K562 (cell line): ENCODE measurements at regions not wholly inside any gene's neighbourhood (a gene's known extent, or its start where the extent isn't known, plus 50 kb on each side); places are given as distances from the start of the nearest gene placed in this dataset.

ENCODE experiments used
- ATAC-seq: fragments of 200-7000 bp; cut with Tn5 transposase; 3 replicates; pipeline ENCODE4 v1.9.1; 2020; ENCODE audit warnings: moderate library complexity
- BruUV-seq: library from RNA; stranded (reverse); fragments of 400-500 nt; replicated peaks from 2 replicates; lab custom pipeline; 2021; lab: Mats Ljungman, UMichigan
- CTCF ChIA-PET: fragments of 300-600 bp; formaldehyde crosslinking; extraction: SDS; loops from one replicate; lab custom pipeline; 2021; ENCODE audit warnings: low intra/inter-chr PET ratio; lab: Yijun Ruan, JAX
- POLR2A ChIA-PET: fragments of 300-600, 350-650 bp; sonication (Branson Sonifier 250); formaldehyde crosslinking; extraction: SDS; loops from one replicate; lab custom pipeline; 2021; ENCODE audit warnings: antibody characterized with exemption, inconsistent platforms; lab: Yijun Ruan, JAX
- DNase-seq, 4 experiments: peaks; one replicate each; pipeline versions ENCODE4 v3.0.0 to v3.0.0-alpha.2; 2011 to 2018; ENCODE audit warnings: low spot score in 3 of 4, mixed read lengths in 3 of 4; ENCODE audit errors: extremely low read depth in 1 of 4
- FAIRE-seq: peaks from 2 replicates; lab custom pipeline; 2011; peaks lifted over from hg19 to GRCh38; lab: Jason Lieb, UNC
- H2AFZ ChIP-seq: 2 replicates; pipeline ENCODE4 v1.6.0; 2011; ENCODE audit warnings: low read depth, low read length, control low read depth, inconsistent platforms
- H3K27ac ChIP-seq: fragments of 200-600 bp; 3 replicates; pipeline ENCODE4 v1.8.0; 2011; ENCODE audit warnings: low read depth, mild to moderate bottlenecking, control low read depth, inconsistent platforms, low read length, moderate library complexity, mixed read lengths; ENCODE audit errors: extremely low read depth
- H3K27me3 ChIP-seq, 2 experiments: fragments of 300-600 bp in 1 of 2; 2 replicates in 1 of 2; 3 replicates in 1 of 2; pipeline versions ENCODE4 v1.6.0 to v1.8.0; 2011; ENCODE audit warnings: inconsistent platforms in 2 of 2, low read length in 2 of 2, mild to moderate bottlenecking in 1 of 2, mixed read lengths in 1 of 2, moderate library complexity in 1 of 2; ENCODE audit not compliant: control insufficient read depth in 2 of 2, insufficient read depth in 2 of 2
- H3K36me3 ChIP-seq: fragments of 300-600 bp; 3 replicates; pipeline ENCODE4 v1.8.0; 2011; ENCODE audit warnings: mild to moderate bottlenecking, low read length, inconsistent platforms; ENCODE audit not compliant: control insufficient read depth, insufficient read depth
- H3K4me1 ChIP-seq, 2 experiments: fragments of 200-600 bp in 1 of 2; replicated peaks in 1 of 2; 2 replicates in 1 of 2; 3 replicates in 1 of 2; pipeline versions ENCODE4 v1.5.1 to v1.8.0; 2011; ENCODE audit warnings: inconsistent platforms in 2 of 2, low read length in 2 of 2, mild to moderate bottlenecking in 1 of 2, mixed read lengths in 1 of 2, moderate library complexity in 1 of 2; ENCODE audit not compliant: control insufficient read depth in 2 of 2, insufficient read depth in 2 of 2
- H3K4me2 ChIP-seq: 2 replicates; pipeline ENCODE4 v1.6.1; 2011; ENCODE audit warnings: low read length, control low read depth, inconsistent platforms, mixed read lengths; ENCODE audit not compliant: insufficient read depth
- H3K4me3 ChIP-seq: fragments of 200-600 bp; sonication (generic), shearing (Covaris generic); 2 replicates; pipeline ENCODE4 v1.5.1; 2016; ENCODE audit warnings: control low read depth, inconsistent platforms
- H3K79me2 ChIP-seq: fragments of 200-600 bp; 3 replicates; pipeline ENCODE4 v1.8.0; 2011; ENCODE audit warnings: low read length, inconsistent platforms; ENCODE audit not compliant: control insufficient read depth, insufficient read depth
- H3K9ac ChIP-seq, 2 experiments: 2 replicates each; pipeline versions ENCODE4 v1.6.0 to v1.6.1; 2011; ENCODE audit warnings: low read depth in 2 of 2, low read length in 2 of 2, control low read depth in 1 of 2, inconsistent platforms in 1 of 2, mild to moderate bottlenecking in 1 of 2, mixed read lengths in 1 of 2; ENCODE audit not compliant: insufficient read depth in 1 of 2
- H3K9me1 ChIP-seq: one replicate; pipeline ENCODE4 v1.6.0; 2011; ENCODE audit warnings: inconsistent platforms, mild to moderate bottlenecking, low read length, moderate library complexity; ENCODE audit not compliant: control insufficient read depth, insufficient read depth
- H3K9me3 ChIP-seq: replicated peaks from 2 replicates; pipeline ENCODE4 v1.5.1; 2011; ENCODE audit warnings: low read depth, low read length, inconsistent platforms; ENCODE audit not compliant: control insufficient read depth, insufficient read depth
- H4K20me1 ChIP-seq: replicated peaks from 2 replicates; pipeline ENCODE4 v1.6.1; 2011; ENCODE audit warnings: low read length, inconsistent platforms, mixed read lengths; ENCODE audit not compliant: control insufficient read depth, insufficient read depth
- EGR1 ChIP-seq: fragments of 450-650 bp; conservative IDR thresholded peaks from 2 replicates; pipeline ENCODE4 v1.6.1; 2017; ENCODE audit warnings: mild to moderate bottlenecking
- FOXA1 ChIP-seq: fragments of 450-650 bp; IDR thresholded peaks from 2 replicates; pipeline ENCODE4 v1.6.1; 2016; ENCODE audit warnings: mild to moderate bottlenecking, borderline replicate concordance
- GTF2E2 ChIP-seq: fragments of 200-800 bp; sonication (Bioruptor generic); IDR thresholded peaks from 2 replicates; pipeline ENCODE4 v1.6.1; 2016; ENCODE audit warnings: missing genetic modification characterization, missing compliant biosample characterization
- HMG20A ChIP-seq: fragments of 450-650 bp; formaldehyde crosslinking; conservative IDR thresholded peaks from 2 replicates; pipeline ENCODE4 v1.4.0; 2020; ENCODE audit warnings: mild to moderate bottlenecking, mixed read lengths
- ILF3 ChIP-seq: fragments of 450-650 bp; IDR thresholded peaks from 2 replicates; pipeline ENCODE4 v1.6.1; 2018; ENCODE audit warnings: antibody characterized with exemption, mild to moderate bottlenecking, moderate library complexity, borderline replicate concordance
- JUNB ChIP-seq: fragments of 450-650 bp; formaldehyde crosslinking; conservative IDR thresholded peaks from 2 replicates; pipeline ENCODE4 v1.4.0; 2020; ENCODE audit warnings: mild to moderate bottlenecking
- JUND ChIP-seq, 2 experiments: IDR thresholded peaks; 2 replicates in 1 of 2; 3 replicates in 1 of 2; pipeline ENCODE4 v1.6.1; 2011; ENCODE audit warnings: borderline replicate concordance in 2 of 2, low read depth in 2 of 2, low read length in 2 of 2, improper control_type of control experiment in 1 of 2, missing biosample characterization in 1 of 2, missing genetic modification characterization in 1 of 2, missing genetic modification reagents in 1 of 2
- KLF10 ChIP-seq: fragments of 250-450 bp; sonication (Bioruptor Pico); IDR thresholded peaks from 2 replicates; pipeline ENCODE4 v1.6.1; 2021; ENCODE audit warnings: matching md5 sums
- MED1 ChIP-seq: sonication (generic); formaldehyde crosslinking; IDR thresholded peaks from 2 replicates; pipeline ENCODE4 v1.8.1; 2023; ENCODE audit warnings: missing genetic modification reagents, borderline replicate concordance
- MYBL2 ChIP-seq, 2 experiments: fragments of 450-650 bp in 1 of 2; sonication (generic) in 1 of 2; formaldehyde crosslinking in 1 of 2; IDR thresholded peaks; 2 replicates each; pipeline versions ENCODE4 v1.6.1 to v1.8.1; 2017 to 2022; ENCODE audit warnings: borderline replicate concordance in 1 of 2, inconsistent platforms in 1 of 2, low read depth in 1 of 2, mild to moderate bottlenecking in 1 of 2, missing genetic modification reagents in 1 of 2, moderate library complexity in 1 of 2
- SMARCA4 ChIP-seq: fragments of 450-650 bp; IDR thresholded peaks from 2 replicates; pipeline ENCODE4 v1.6.1; 2016
- SMARCE1 ChIP-seq: fragments of 450-650 bp; IDR thresholded peaks from 2 replicates; pipeline ENCODE4 v1.7.1; 2016; ENCODE audit warnings: mild to moderate bottlenecking
- SRSF9 ChIP-seq: fragments of 200-400 bp; formaldehyde crosslinking; IDR thresholded peaks from 2 replicates; pipeline ENCODE4 v1.6.1; 2017; ENCODE audit warnings: low read depth, low read length, borderline replicate concordance
- ZNF124 ChIP-seq: sonication (generic); formaldehyde crosslinking; IDR thresholded peaks from 2 replicates; pipeline ENCODE4 v1.8.1; 2022; ENCODE audit warnings: missing genetic modification reagents
- ZNF174 ChIP-seq: fragments of 250-450 bp; sonication (Bioruptor Pico); IDR thresholded peaks from 2 replicates; pipeline ENCODE4 v1.4.0; 2020; ENCODE audit warnings: mild to moderate bottlenecking
- ZNF217 ChIP-seq: sonication (generic); formaldehyde crosslinking; IDR thresholded peaks from 2 replicates; pipeline ENCODE4 v1.8.0; 2022; ENCODE audit warnings: mild to moderate bottlenecking, missing genetic modification reagents
- WGBS: fragments of 100-300 bp; shearing (Covaris generic); methylation state at CpG from one replicate; pipeline ENCODE4 v1.1.6; 2016; ENCODE audit warnings: low coverage, mixed read lengths; ENCODE audit not compliant: insufficient coverage; ENCODE audit errors: missing lambda C conversion rate; 5-methylcytosine and 5-hydroxymethylcytosine counted together
- in situ Hi-C: fragments of 300-500 bp; cut with MboI; formaldehyde crosslinking; loops from 4 replicates; pipeline ENCODE4 v1.15.0; 2018; ENCODE audit warnings: inconsistent platforms, mixed read lengths
- intact Hi-C: fragments of 100-400 bp; cut with micrococcal nuclease; formaldehyde crosslinking; loops from 2 replicates; pipeline ENCODE4 v1.14.2; 2022
- TF ChIP-seq, protein P1 (sequence below): sonication (generic); formaldehyde crosslinking; IDR thresholded peaks from 2 replicates; pipeline ENCODE4 v1.8.1; 2022; ENCODE audit warnings: missing genetic modification reagents

DNA sequence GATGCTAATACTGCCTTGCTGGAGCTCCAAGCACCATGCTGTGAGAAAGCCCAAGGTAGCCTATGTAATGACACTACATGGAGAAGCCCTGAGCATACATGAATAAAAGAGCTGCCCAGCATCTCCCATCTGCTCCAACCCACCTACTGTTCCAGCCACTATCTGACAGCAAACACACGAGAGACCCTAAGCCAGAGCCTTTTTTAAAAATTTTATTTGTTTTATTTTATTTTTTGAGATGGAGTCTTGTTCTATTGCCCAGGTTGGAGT is 95.2 kb upstream of the PRICKLE1 start:
- in situ Hi-C loops: no loop called here

More for the DNA sequence above, 95.2 kb upstream of the PRICKLE1 start:
- no peak overlapping the region for H3K4me2 ChIP-seq
- H2AFZ ChIP-seq: no peak overlapping the region
- no peaks in the 10 kb centered on the region for H3K36me3 ChIP-seq
- H3K4me1 ChIP-seq: no peaks in the 10 kb centered on the region
- BruUV-seq: no TSS peak
- no peak for ATAC-seq
- no peaks in the 10 kb centered on the region for H3K9me3 ChIP-seq
- POLR2A ChIA-PET: no interaction called here
- H4K20me1 ChIP-seq: no peaks in the 10 kb centered on the region
- intact Hi-C loops: no loop called here
- no peak overlapping the region for H3K9ac ChIP-seq
- no peak overlapping the region for H3K4me3 ChIP-seq
- H3K27ac ChIP-seq: no peak overlapping the region
- H3K27me3 ChIP-seq: no peaks in the 10 kb centered on the region
- 0% methylated on average over 1 of the region's 1 CpG for WGBS
- H3K9me1 ChIP-seq: no peaks in the 10 kb centered on the region
- H3K79me2 ChIP-seq: no peaks in the 10 kb centered on the region
- no peak for FAIRE-seq
- TF ChIP-seq SRSF9 (no peak), EGR1 (no peak), HMG20A (no peak), JUND (IDR thresholded peaks at IDR 0.05; ENCODE audit: borderline replicate concordance, low read depth, low read length) (no peak), JUND (tag; IDR thresholded peaks at IDR 0.05; ENCODE audit: borderline replicate concordance, low read depth, low read length) (no peak), ZNF217 (CRISPR knock-in tag) (no peak), KLF10 (CRISPR knock-in tag) (no peak), MYBL2 (IDR thresholded peaks at IDR 0.05; ENCODE audit: low read depth) (no peak), MYBL2 (CRISPR knock-in tag; IDR thresholded peaks at IDR 0.05; ENCODE audit: borderline replicate concordance) (no peak), ZNF124 (no peak), SMARCE1 (no peak), GTF2E2 (tag) (no peak), SMARCA4 (no peak), ZNF174 (CRISPR knock-in tag) (no peak), JUNB (CRISPR knock-in tag) (no peak), ILF3 (no peak), MED1 (CRISPR knock-in tag) (no peak), FOXA1 (no peak)
- TF ChIP-seq, protein P1, sequence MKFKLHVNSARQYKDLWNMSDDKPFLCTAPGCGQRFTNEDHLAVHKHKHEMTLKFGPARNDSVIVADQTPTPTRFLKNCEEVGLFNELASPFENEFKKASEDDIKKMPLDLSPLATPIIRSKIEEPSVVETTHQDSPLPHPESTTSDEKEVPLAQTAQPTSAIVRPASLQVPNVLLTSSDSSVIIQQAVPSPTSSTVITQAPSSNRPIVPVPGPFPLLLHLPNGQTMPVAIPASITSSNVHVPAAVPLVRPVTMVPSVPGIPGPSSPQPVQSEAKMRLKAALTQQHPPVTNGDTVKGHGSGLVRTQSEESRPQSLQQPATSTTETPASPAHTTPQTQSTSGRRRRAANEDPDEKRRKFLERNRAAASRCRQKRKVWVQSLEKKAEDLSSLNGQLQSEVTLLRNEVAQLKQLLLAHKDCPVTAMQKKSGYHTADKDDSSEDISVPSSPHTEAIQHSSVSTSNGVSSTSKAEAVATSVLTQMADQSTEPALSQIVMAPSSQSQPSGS (CRISPR knock-in tag): no peak
- DNase-seq: no peak
- CTCF ChIA-PET: no interaction called here
